GM12878 (cell line): ENCODE measurements at regions not wholly inside any gene's neighbourhood (a gene's known extent, or its start where the extent isn't known, plus 50 kb on each side); places are given as distances from the start of the nearest gene placed in this dataset.

Experiments used
- ATAC-seq: fragments of 200-7000 bp; cut with Tn5 transposase; 3 replicates; pipeline ENCODE4 v1.9.1; 2020; ENCODE audit warnings: mild to moderate bottlenecking, moderate library complexity
- BruUV-seq: library from RNA; stranded (reverse); fragments of 400-500 nt; replicated peaks from 2 replicates; lab custom pipeline; 2021; lab: Mats Ljungman, UMichigan
- CTCF ChIA-PET: fragments of 300-600 bp; sonication (Branson Sonifier 250); formaldehyde crosslinking; extraction: SDS; loops from one replicate; lab custom pipeline; 2021; ENCODE audit warnings: inconsistent platforms; lab: Yijun Ruan, JAX
- POLR2A ChIA-PET: fragments of 350-600 bp; formaldehyde crosslinking; extraction: SDS; loops from one replicate; lab custom pipeline; 2021; ENCODE audit warnings: inconsistent platforms; lab: Charles Lee
- RAD21 ChIA-PET: fragments of 300-600 bp; sonication (Branson Sonifier 250); formaldehyde crosslinking; loops from one replicate; lab custom pipeline; 2023; ENCODE audit warnings: antibody characterized with exemption; ENCODE audit not compliant: unreplicated experiment; lab: Charles Lee
- SMC1A ChIA-PET: fragments of 300-600 bp; sonication (Branson Sonifier 250); formaldehyde crosslinking; loops from one replicate; lab custom pipeline; 2023; ENCODE audit not compliant: unreplicated experiment, uncharacterized antibody; lab: Charles Lee
- DNase-seq: peaks from one replicate; pipeline ENCODE4 v3.0.0-alpha.2; 2011; ENCODE audit warnings: low read depth, low spot score
- FAIRE-seq: peaks from 3 replicates; lab custom pipeline; 2011; peaks lifted over from hg19 to GRCh38; lab: Jason Lieb, UNC
- H2AFZ ChIP-seq: 2 replicates; pipeline ENCODE4 v1.6.0; 2011; ENCODE audit warnings: low read depth, low read length, control low read depth; ENCODE audit not compliant: control insufficient read depth
- H3K27ac ChIP-seq: 2 replicates; pipeline ENCODE4 v1.5.1; 2011; ENCODE audit warnings: control low read depth; ENCODE audit not compliant: control insufficient read depth, insufficient read depth
- H3K27me3 ChIP-seq, 2 experiments: replicated peaks in 1 of 2; 2 replicates each; pipeline versions ENCODE4 v1.6.0 to v1.6.1; 2011; ENCODE audit warnings: low read length in 1 of 2; ENCODE audit not compliant: control insufficient read depth in 2 of 2, insufficient read depth in 2 of 2
- H3K36me3 ChIP-seq, 2 experiments: 2 replicates each; pipeline ENCODE4 v1.5.1; 2011; ENCODE audit warnings: low read length in 1 of 2; ENCODE audit not compliant: control insufficient read depth in 2 of 2, insufficient read depth in 2 of 2
- H3K4me1 ChIP-seq: 2 replicates; pipeline ENCODE4 v1.6.1; 2011; ENCODE audit warnings: mild to moderate bottlenecking, low read length, moderate library complexity, mixed read lengths; ENCODE audit not compliant: control insufficient read depth, insufficient read depth
- H3K4me2 ChIP-seq: 2 replicates; pipeline ENCODE4 v1.6.0; 2011; ENCODE audit warnings: control low read depth; ENCODE audit not compliant: control insufficient read depth, insufficient read depth
- H3K4me3 ChIP-seq: fragments of 200-600 bp; sonication (generic); 2 replicates; pipeline ENCODE4 v1.5.1; 2016
- H3K79me2 ChIP-seq: 2 replicates; pipeline ENCODE4 v1.6.0; 2011; ENCODE audit warnings: low read length; ENCODE audit not compliant: control insufficient read depth, insufficient read depth
- H3K9ac ChIP-seq: 2 replicates; pipeline ENCODE4 v1.8.0; 2011; ENCODE audit warnings: low read length, control low read depth, mixed read lengths; ENCODE audit not compliant: control insufficient read depth, insufficient read depth
- H3K9me3 ChIP-seq: replicated peaks from 3 replicates; pipeline ENCODE4 v1.5.1; 2011; ENCODE audit warnings: mild to moderate bottlenecking, low read length; ENCODE audit not compliant: control insufficient read depth, insufficient read depth
- H4K20me1 ChIP-seq: 2 replicates; pipeline ENCODE4 v1.6.0; 2011; ENCODE audit not compliant: control insufficient read depth, insufficient read depth
- CEBPB ChIP-seq, 2 experiments: fragments of 150-350 bp in 1 of 2; IDR thresholded peaks; 2 replicates each; pipeline ENCODE4 v1.6.1; 2012 to 2014; ENCODE audit warnings: low read depth in 2 of 2, low read length in 2 of 2, borderline replicate concordance in 1 of 2, inconsistent platforms in 1 of 2
- CREM ChIP-seq: IDR thresholded peaks from 2 replicates; pipeline ENCODE4 v1.6.1; 2014; ENCODE audit warnings: antibody characterized with exemption, low read depth
- EZH2 ChIP-seq: IDR thresholded peaks from 2 replicates; pipeline ENCODE4 v1.6.1; 2012; ENCODE audit warnings: low read depth, mild to moderate bottlenecking, control low read depth, inconsistent platforms, low read length, borderline replicate concordance; ENCODE audit not compliant: control insufficient read depth
- FOXK2 ChIP-seq: fragments of 450-650 bp; IDR thresholded peaks from 2 replicates; pipeline ENCODE4 v1.6.1; 2017; ENCODE audit warnings: mild to moderate bottlenecking, moderate library complexity
- GABPA ChIP-seq: IDR thresholded peaks from 2 replicates; pipeline ENCODE4 v1.6.1; 2014; ENCODE audit warnings: antibody characterized with exemption, low read depth, mild to moderate bottlenecking, inconsistent platforms
- JUNB ChIP-seq: IDR thresholded peaks from 2 replicates; pipeline ENCODE4 v1.6.1; 2016; ENCODE audit warnings: antibody characterized with exemption, mild to moderate bottlenecking
- KDM1A ChIP-seq: fragments of 200-600 bp; sonication (generic); IDR thresholded peaks from 2 replicates; pipeline ENCODE4 v1.6.1; 2016; ENCODE audit warnings: borderline replicate concordance
- MEF2A ChIP-seq: IDR thresholded peaks from 2 replicates; pipeline ENCODE4 v1.6.1; 2011; ENCODE audit warnings: low read depth, mild to moderate bottlenecking, low read length, moderate library complexity; ENCODE audit not compliant: insufficient read depth
- RCOR1 ChIP-seq: conservative IDR thresholded peaks from 2 replicates; pipeline ENCODE4 v1.6.1; 2012; ENCODE audit warnings: low read depth, low read length, improper control_type of control experiment
- SIX5 ChIP-seq: IDR thresholded peaks from 2 replicates; pipeline ENCODE4 v1.6.1; 2011; ENCODE audit warnings: mild to moderate bottlenecking, low read depth, low read length, moderate library complexity; ENCODE audit not compliant: severe bottlenecking
- SRF ChIP-seq, 2 experiments: IDR thresholded peaks; 2 replicates each; pipeline ENCODE4 v1.6.1; 2011; ENCODE audit warnings: low read depth in 2 of 2, low read length in 2 of 2, mild to moderate bottlenecking in 1 of 2, moderate library complexity in 1 of 2
- WRNIP1 ChIP-seq: IDR thresholded peaks from 2 replicates; pipeline ENCODE4 v1.6.1; 2011; ENCODE audit warnings: low read depth, low read length, improper control_type of control experiment, borderline replicate concordance
- YY1 ChIP-seq: IDR thresholded peaks from 2 replicates; pipeline ENCODE4 v1.6.1; 2011; ENCODE audit warnings: low read depth, mild to moderate bottlenecking, low read length
- ZNF384 ChIP-seq: IDR thresholded peaks from 2 replicates; pipeline ENCODE4 v1.6.1; 2012; ENCODE audit warnings: low read depth, mild to moderate bottlenecking, low read length, improper control_type of control experiment, borderline replicate concordance
- ZNF622 ChIP-seq: fragments of 450-650 bp; IDR thresholded peaks from 2 replicates; pipeline ENCODE4 v1.6.1; 2017; ENCODE audit warnings: mild to moderate bottlenecking, inconsistent platforms
- WGBS: methylation state at CpG from one replicate; pipeline ENCODE4 v1.1.6; 2016; ENCODE audit warnings: low lambda C conversion rate; ENCODE audit not compliant: insufficient replicate concordance, insufficient coverage; ENCODE audit errors: missing lambda C conversion rate; 5-methylcytosine and 5-hydroxymethylcytosine counted together
- in situ Hi-C: fragments of 300-500 bp; cut with MboI; formaldehyde crosslinking; loops from 9 replicates; pipeline ENCODE4 v1.14.3; 2018; ENCODE audit warnings: mixed read lengths
- intact Hi-C: fragments of 100-400 bp; cut with micrococcal nuclease; formaldehyde crosslinking; loops from one replicate; pipeline ENCODE4 v1.14.2; 2022; ENCODE audit not compliant: unreplicated experiment
- TF ChIP-seq, protein P1 (sequence below): fragments of 450-650 bp; IDR thresholded peaks from 2 replicates; pipeline ENCODE4 v1.6.1; 2017; ENCODE audit warnings: borderline replicate concordance
- TF ChIP-seq, protein P2 (sequence below): fragments of 450-650 bp; formaldehyde crosslinking; IDR thresholded peaks from 2 replicates; pipeline ENCODE4 v1.4.0; 2020; ENCODE audit warnings: mild to moderate bottlenecking, moderate library complexity

DNA sequence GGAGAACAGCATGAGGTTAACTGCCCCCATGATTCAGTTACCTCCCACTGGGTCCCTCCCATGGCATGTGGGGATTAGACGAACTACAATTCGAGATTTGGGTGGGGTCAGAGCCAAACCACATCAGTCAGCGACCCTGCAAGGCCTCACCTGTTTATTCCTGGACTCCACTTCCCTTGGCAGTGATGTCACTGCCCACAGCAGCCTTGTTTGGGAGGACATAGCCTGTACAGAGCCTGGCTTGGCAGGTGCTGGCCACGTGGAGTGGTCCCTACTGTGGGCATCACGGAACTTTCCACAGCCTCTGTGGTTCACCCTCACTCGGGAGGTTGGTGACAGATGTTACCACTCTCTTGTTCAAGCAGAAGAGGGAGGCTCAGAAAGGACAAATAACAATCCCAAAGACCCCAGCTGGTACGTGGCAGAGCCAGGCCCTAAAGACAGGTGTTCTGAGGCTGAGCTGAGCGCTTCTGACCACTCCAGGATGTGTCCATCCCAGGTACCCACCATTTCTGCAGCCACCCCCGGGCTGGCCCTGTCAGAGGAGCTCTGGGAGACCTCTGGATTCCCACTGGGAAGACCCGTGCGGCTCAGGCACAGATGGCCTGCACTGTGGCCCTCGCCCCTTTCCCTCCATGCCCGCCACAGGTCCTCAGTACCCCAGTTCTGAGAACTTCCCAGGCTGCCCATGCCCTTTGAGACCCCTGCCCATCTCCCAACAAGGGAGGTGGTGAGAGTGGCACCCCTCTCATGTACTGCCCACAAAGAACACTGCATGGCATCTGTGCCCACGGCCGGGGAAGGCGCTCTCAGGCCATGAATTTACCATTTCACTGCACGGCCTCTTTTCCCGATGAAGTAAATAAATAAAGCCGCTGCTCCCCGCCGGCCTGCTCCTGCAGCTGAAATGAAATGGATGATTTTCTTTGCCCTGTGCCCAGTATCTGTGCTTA, 605.8 kb downstream of the TBC1D22A start (continued):
- TF ChIP-seq CEBPB (IDR thresholded peaks at IDR 0.05; ENCODE audit: borderline replicate concordance in 1 of 2, low read depth in 2 of 2, low read length in 2 of 2): no peak

DNA sequence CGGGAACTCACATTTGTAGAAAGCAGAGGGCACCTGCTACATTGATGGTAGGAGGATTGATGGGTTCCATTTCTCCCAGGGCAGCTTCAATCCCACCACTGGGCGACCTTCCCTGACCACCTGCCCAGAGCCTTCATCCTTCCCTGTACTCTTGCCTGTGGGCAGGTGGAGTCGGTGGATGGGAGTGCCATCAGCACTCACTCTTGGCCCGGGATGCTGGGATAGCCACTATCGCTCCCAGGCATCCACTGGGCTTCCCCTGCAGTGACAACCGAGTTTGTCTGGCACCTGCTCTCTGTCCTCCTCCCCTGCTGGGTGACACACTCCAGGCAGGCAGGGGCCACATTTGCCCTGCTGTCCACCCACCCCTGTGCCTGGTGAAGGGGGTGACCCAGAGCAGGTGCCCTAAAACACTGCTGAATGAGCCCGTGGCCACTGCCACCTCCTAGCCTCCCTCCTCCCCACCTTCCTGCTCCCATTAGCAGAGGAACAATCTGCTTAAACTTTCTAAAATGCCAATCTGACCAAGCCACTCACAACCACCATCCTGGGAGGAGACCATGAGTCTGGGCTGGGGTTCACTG, 604.7 kb downstream of the TBC1D22A start:
- POLR2A ChIA-PET: no interaction called here
- intact Hi-C loops: no loop called here
- RAD21 ChIA-PET: no interaction called here
- Histone ChIP-seq H3K27ac (no peak overlapping the region), H3K4me1 (no peaks in the 10 kb centered on the region), H4K20me1 (no peaks in the 10 kb centered on the region), H3K9ac (no peak overlapping the region), H3K79me2 (no peaks in the 10 kb centered on the region), H2AFZ (no peak overlapping the region), H3K4me2 (no peak overlapping the region), H3K9me3 (no peaks in the 10 kb centered on the region; the same call in 2 of the 3 replicates), H3K27me3 (no peaks in the 10 kb centered on the region), H3K4me3 (no peak overlapping the region), H3K36me3 (no peaks in the 10 kb centered on the region)
- BruUV-seq: no TSS peak
- SMC1A ChIA-PET: no interaction called here
- no peak for FAIRE-seq
- whole genome bisulfite sequencing: 9% methylated on average over 7 of the region's 7 CpGs
- CTCF ChIA-PET: no interaction called here
- in situ Hi-C loops: no loop called here
- ATAC-seq: no peak
- DNase-seq: no peak
- TF ChIP-seq ZNF622 (no peak), JUNB (no peak), RCOR1 (no peak), MEF2A (no peak), GABPA (no peak), WRNIP1 (no peak), ZNF384 (no peak), EZH2 (no peak), YY1 (no peak), KDM1A (no peak), SIX5 (no peak), CREM (no peak), CEBPB (IDR thresholded peaks at IDR 0.05; ENCODE audit: borderline replicate concordance in 1 of 2, low read depth in 2 of 2, low read length in 2 of 2) (no peak), SRF (IDR thresholded peaks at IDR 0.05; ENCODE audit: low read depth in 2 of 2, low read length in 2 of 2) (no peak), FOXK2 (no peak)
- TF ChIP-seq, protein P1, sequence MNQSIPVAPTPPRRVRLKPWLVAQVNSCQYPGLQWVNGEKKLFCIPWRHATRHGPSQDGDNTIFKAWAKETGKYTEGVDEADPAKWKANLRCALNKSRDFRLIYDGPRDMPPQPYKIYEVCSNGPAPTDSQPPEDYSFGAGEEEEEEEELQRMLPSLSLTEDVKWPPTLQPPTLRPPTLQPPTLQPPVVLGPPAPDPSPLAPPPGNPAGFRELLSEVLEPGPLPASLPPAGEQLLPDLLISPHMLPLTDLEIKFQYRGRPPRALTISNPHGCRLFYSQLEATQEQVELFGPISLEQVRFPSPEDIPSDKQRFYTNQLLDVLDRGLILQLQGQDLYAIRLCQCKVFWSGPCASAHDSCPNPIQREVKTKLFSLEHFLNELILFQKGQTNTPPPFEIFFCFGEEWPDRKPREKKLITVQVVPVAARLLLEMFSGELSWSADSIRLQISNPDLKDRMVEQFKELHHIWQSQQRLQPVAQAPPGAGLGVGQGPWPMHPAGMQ: no peak
- TF ChIP-seq, protein P2, sequence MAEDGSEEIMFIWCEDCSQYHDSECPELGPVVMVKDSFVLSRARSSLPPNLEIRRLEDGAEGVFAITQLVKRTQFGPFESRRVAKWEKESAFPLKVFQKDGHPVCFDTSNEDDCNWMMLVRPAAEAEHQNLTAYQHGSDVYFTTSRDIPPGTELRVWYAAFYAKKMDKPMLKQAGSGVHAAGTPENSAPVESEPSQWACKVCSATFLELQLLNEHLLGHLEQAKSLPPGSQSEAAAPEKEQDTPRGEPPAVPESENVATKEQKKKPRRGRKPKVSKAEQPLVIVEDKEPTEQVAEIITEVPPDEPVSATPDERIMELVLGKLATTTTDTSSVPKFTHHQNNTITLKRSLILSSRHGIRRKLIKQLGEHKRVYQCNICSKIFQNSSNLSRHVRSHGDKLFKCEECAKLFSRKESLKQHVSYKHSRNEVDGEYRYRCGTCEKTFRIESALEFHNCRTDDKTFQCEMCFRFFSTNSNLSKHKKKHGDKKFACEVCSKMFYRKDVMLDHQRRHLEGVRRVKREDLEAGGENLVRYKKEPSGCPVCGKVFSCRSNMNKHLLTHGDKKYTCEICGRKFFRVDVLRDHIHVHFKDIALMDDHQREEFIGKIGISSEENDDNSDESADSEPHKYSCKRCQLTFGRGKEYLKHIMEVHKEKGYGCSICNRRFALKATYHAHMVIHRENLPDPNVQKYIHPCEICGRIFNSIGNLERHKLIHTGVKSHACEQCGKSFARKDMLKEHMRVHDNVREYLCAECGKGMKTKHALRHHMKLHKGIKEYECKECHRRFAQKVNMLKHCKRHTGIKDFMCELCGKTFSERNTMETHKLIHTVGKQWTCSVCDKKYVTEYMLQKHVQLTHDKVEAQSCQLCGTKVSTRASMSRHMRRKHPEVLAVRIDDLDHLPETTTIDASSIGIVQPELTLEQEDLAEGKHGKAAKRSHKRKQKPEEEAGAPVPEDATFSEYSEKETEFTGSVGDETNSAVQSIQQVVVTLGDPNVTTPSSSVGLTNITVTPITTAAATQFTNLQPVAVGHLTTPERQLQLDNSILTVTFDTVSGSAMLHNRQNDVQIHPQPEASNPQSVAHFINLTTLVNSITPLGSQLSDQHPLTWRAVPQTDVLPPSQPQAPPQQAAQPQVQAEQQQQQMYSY (CRISPR knock-in tag): no peak
